Loucy (cell line): ENCODE measurements at regions not wholly inside any gene's neighbourhood (a gene's known extent, or its start where the extent isn't known, plus 50 kb on each side); places are given as distances from the start of the nearest gene placed in this dataset.

Experiments used
- EZH2phosphoT487 ChIP-seq: fragments of 200-600 bp; IDR thresholded peaks from 2 replicates; pipeline ENCODE4 v1.6.1; 2018; ENCODE audit warnings: antibody characterized with exemption, mild to moderate bottlenecking, moderate library complexity, borderline replicate concordance
- TF ChIP-seq, protein P1 (sequence below): fragments of 200-600 bp; sonication (generic); conservative IDR thresholded peaks from 2 replicates; pipeline ENCODE4 v1.5.1; 2014; ENCODE audit warnings: mild to moderate bottlenecking, antibody characterized with exemption, low read length

DNA sequence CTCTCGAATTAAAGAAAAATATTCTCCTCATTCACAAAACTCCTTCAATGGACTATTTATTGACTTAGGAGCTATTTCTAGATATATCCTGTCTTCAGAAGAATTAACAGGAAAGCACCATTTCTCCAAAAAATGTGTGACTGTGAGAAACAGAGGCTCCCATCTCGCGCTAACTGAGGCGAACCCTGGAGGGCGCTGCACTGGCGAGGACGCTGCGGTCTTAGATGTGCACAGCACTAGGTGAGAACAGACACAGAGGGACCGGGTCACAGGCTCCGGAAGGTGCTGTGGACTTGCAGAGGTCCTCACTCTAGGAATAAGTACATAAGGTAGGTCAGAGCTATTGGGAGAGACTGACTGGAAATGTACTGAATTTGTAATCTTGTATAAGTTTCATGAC is 229.7 kb upstream of the SLC35G4 start:
- TF ChIP-seq, protein P1, sequence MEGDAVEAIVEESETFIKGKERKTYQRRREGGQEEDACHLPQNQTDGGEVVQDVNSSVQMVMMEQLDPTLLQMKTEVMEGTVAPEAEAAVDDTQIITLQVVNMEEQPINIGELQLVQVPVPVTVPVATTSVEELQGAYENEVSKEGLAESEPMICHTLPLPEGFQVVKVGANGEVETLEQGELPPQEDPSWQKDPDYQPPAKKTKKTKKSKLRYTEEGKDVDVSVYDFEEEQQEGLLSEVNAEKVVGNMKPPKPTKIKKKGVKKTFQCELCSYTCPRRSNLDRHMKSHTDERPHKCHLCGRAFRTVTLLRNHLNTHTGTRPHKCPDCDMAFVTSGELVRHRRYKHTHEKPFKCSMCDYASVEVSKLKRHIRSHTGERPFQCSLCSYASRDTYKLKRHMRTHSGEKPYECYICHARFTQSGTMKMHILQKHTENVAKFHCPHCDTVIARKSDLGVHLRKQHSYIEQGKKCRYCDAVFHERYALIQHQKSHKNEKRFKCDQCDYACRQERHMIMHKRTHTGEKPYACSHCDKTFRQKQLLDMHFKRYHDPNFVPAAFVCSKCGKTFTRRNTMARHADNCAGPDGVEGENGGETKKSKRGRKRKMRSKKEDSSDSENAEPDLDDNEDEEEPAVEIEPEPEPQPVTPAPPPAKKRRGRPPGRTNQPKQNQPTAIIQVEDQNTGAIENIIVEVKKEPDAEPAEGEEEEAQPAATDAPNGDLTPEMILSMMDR, result no peak
- TF ChIP-seq EZH2phosphoT487, result no peak
